ENCODE measurements at regions not wholly inside any gene's neighbourhood (a gene's known extent, or its start where the extent isn't known, plus 50 kb on each side); places are given as distances from the start of the nearest gene placed in this dataset.

- Histone ChIP-seq H3K4me2 (ENCODE audit: low read depth, low read length, poor library complexity, severe bottlenecking) (no peak overlapping the region), H2AFZ (ENCODE audit: low read length) (no peak overlapping the region), H3K4me3 (ENCODE audit: low read length, poor library complexity, severe bottlenecking) (no peak overlapping the region), H4K20me1 (ENCODE audit: insufficient read depth, low read length, poor library complexity, severe bottlenecking) (no peaks in the 10 kb centered on the region), H3K9ac (ENCODE audit: low read depth, low read length, poor library complexity, severe bottlenecking) (no peak overlapping the region), H3K79me2 (ENCODE audit: insufficient read depth, low read length) (no peaks in the 10 kb centered on the region), H3K27me3 (ENCODE audit: insufficient read depth, low read length, poor library complexity, severe bottlenecking) (peaks cover 18% of the 10 kb centered on the region), H3K9me2 (replicated peaks; ENCODE audit: low read depth, low read length) (no peaks in the 10 kb centered on the region), H3K36me3 (ENCODE audit: insufficient read depth, low read length) (no peaks in the 10 kb centered on the region), H3K9me3 (ENCODE audit: insufficient read depth, low read depth, low read length) (no peaks in the 10 kb centered on the region), H3K4me1 (ENCODE audit: insufficient read depth, low read length, poor library complexity, severe bottlenecking) (no peaks in the 10 kb centered on the region), H3F3A (ENCODE audit: low read depth) (no peaks in the 10 kb centered on the region)
- TF ChIP-seq CTCF (conservative IDR thresholded peaks at IDR 0.05; ENCODE audit: low read length) (no peak), EZH2phosphoT487 (IDR thresholded peaks at IDR 0.05; ENCODE audit: borderline replicate concordance) (no peak)
Measured at GRCh38 chr10:43958071-43958432, 309.4 kb upstream of the ZNF32 start.

- H3K4me3 ChIP-seq (ENCODE audit: low read length, poor library complexity, severe bottlenecking): no peak overlapping the region
- H3K27me3 ChIP-seq (ENCODE audit: insufficient read depth, low read length, poor library complexity, severe bottlenecking): peaks cover 12% of the 10 kb centered on the region
- H4K20me1 ChIP-seq (ENCODE audit: insufficient read depth, low read length, poor library complexity, severe bottlenecking): no peaks in the 10 kb centered on the region
- no peak overlapping the region for H3K9ac ChIP-seq (ENCODE audit: low read depth, low read length, poor library complexity, severe bottlenecking)
- no peaks in the 10 kb centered on the region for H3F3A ChIP-seq (ENCODE audit: low read depth)
- no peak overlapping the region for H2AFZ ChIP-seq (ENCODE audit: low read length)
- H3K79me2 ChIP-seq (ENCODE audit: insufficient read depth, low read length): no peaks in the 10 kb centered on the region
- no peaks in the 10 kb centered on the region for H3K9me3 ChIP-seq (ENCODE audit: insufficient read depth, low read depth, low read length)
- H3K4me2 ChIP-seq (ENCODE audit: low read depth, low read length, poor library complexity, severe bottlenecking): no peak overlapping the region
- H3K9me2 ChIP-seq (replicated peaks; ENCODE audit: low read depth, low read length): no peaks in the 10 kb centered on the region
- TF ChIP-seq CTCF (conservative IDR thresholded peaks at IDR 0.05; ENCODE audit: low read length): no peak
- TF ChIP-seq EZH2phosphoT487 (IDR thresholded peaks at IDR 0.05; ENCODE audit: borderline replicate concordance): no peak
- no peaks in the 10 kb centered on the region for H3K36me3 ChIP-seq (ENCODE audit: insufficient read depth, low read length)
- H3K4me1 ChIP-seq (ENCODE audit: insufficient read depth, low read length, poor library complexity, severe bottlenecking): no peaks in the 10 kb centered on the region
Measured at GRCh38 chr10:43957267-43958070, 308.8 kb upstream of the ZNF32 start.

DNA sequence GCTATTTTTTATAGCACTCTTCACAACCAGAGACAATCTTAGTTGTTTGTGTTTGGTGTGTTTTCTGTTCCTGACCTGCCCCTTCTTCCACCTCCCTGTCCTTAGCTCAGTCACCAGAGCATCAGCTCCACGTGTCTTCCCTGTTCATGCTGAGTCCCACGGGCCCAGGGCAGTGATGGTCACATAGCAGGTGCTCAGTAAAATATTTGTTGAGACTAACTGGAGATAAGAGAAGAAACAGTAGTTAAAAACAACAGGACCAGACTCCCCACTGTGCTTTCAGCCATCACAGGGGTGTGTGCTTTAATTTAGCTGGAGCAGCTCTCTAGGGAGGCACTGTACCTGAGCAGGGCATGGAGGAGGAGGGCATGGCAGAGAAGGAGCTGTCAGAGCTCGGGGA lies 307.3 kb upstream of the ZNF32 start:
- Histone ChIP-seq H3K9me2 (replicated peaks; ENCODE audit: low read depth, low read length) (no peaks in the 10 kb centered on the region), H4K20me1 (ENCODE audit: insufficient read depth, low read length, poor library complexity, severe bottlenecking) (no peaks in the 10 kb centered on the region), H3K27me3 (ENCODE audit: insufficient read depth, low read length, poor library complexity, severe bottlenecking) (no peaks in the 10 kb centered on the region), H3F3A (ENCODE audit: low read depth) (no peaks in the 10 kb centered on the region), H3K9ac (ENCODE audit: low read depth, low read length, poor library complexity, severe bottlenecking) (no peak overlapping the region), H3K4me3 (ENCODE audit: low read length, poor library complexity, severe bottlenecking) (no peak overlapping the region), H2AFZ (ENCODE audit: low read length) (no peak overlapping the region), H3K4me1 (ENCODE audit: insufficient read depth, low read length, poor library complexity, severe bottlenecking) (no peaks in the 10 kb centered on the region), H3K4me2 (ENCODE audit: low read depth, low read length, poor library complexity, severe bottlenecking) (no peak overlapping the region), H3K79me2 (ENCODE audit: insufficient read depth, low read length) (no peaks in the 10 kb centered on the region), H3K36me3 (ENCODE audit: insufficient read depth, low read length) (no peaks in the 10 kb centered on the region), H3K9me3 (ENCODE audit: insufficient read depth, low read depth, low read length) (no peaks in the 10 kb centered on the region)
- no peak for TF ChIP-seq EZH2phosphoT487 (IDR thresholded peaks at IDR 0.05; ENCODE audit: borderline replicate concordance)
- no peak for TF ChIP-seq CTCF (conservative IDR thresholded peaks at IDR 0.05; ENCODE audit: low read length)
